ENCODE measurements at regions not wholly inside any gene's neighbourhood (a gene's known extent, or its start where the extent isn't known, plus 50 kb on each side); places are given as distances from the start of the nearest gene placed in this dataset.
A peak's percentile ranks its signal among the peaks of the same experiment; 100 is the strongest.

DNA sequence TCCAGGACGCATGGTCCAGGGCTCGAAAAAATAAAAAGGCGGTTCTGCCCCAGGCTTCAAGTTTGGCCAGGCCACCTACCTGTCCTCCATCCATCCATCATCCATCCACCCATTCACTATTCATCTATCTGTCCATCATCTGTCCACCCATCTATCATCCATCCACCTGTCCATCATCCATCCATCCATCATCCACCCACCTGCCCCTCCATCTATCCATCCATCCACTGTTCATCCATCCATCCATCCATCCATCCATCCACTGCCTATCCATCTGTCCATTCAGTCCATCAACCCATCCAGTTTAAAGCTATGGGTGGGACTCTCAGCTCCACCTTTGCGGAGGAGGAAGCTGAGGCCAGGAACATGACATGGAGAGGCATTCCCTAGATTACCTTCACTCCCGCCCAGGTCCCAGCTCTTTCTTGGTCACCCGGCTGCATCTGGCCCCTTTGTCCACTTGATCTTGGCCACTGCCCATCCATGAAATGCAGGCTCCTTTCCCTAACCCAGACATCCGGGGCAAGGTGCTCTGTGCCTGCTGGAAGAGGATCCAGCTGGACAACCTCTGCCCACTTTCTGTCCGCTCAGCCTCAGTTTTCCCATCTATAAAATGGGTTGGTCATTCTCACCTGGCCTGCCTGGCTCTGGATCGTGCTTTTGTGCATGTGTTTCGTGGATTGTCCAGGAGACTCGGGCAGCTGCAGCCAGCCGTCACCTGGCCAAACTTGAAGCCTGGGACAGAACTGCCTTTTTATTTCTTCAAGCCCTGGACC lies 236.0 kb upstream of the CIBAR2 start:
- DNase-seq = no peak

GRCh38 chr16:85348911-85349334 lies 236.7 kb upstream of the CIBAR2 start:
- DNase-seq = no peak

- no peak for DNase-seq
Observed at GRCh38 chr16:85349365-85350145, 237.3 kb upstream of the CIBAR2 start.

- no peak for DNase-seq
Observed at GRCh38 chr16:85350146-85350728, 238.0 kb upstream of the CIBAR2 start.

GRCh38 chr16:85350973-85351372 lies 238.7 kb upstream of the CIBAR2 start:
- peak; percentile 16 to 25 for DNase-seq

- DNase-seq = no peak
Observed at GRCh38 chr16:85353013-85353412, 240.7 kb upstream of the CIBAR2 start.

GRCh38 chr16:85353839-85354685 lies 241.8 kb upstream of the CIBAR2 start:
- no peak for DNase-seq

DNA sequence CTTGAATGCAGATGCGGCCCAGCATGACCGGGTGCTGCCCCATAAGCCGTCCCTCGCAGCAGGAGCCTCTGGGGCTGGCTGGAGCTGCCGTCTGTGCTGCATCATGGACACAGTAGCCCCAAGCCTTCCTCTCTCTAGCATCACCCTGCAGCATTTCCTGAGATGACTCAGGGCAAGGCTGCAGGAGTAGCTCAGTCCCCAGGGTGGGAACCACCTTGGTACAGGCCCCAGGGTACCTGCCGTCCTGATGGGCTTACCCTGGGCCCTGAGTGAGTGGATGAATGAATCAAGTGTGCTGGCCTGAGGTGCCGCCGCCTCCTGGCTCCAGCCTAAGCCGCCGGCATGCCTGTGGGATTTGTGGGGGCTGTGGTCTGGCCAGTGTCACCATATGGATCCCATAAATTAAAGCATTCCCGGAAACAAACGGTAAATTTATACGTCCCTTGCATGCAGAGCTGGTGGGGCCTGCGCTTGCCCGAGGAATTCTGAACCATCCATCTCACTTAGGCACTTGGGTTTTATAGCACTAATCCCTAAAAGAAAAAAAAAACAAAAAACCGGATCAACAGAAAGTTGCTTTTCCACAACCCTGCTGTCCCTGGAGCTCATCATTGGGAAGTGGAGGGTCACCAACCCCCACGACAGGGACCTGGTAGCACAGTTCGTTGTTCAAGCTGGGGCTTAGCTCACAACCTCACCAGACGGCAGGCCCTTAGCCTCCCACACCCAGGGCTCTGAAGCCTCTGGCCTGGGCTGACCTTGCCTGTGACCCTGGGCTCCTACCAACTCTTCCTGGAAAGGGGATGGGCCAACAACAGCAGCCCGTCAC lies 242.6 kb upstream of the CIBAR2 start:
- no peak for DNase-seq

GRCh38 chr16:85355515-85355837 lies 243.2 kb upstream of the CIBAR2 start:
- DNase-seq = no peak

GRCh38 chr16:85356157-85356556 lies 243.9 kb upstream of the CIBAR2 start:
- DNase-seq = no peak

DNA sequence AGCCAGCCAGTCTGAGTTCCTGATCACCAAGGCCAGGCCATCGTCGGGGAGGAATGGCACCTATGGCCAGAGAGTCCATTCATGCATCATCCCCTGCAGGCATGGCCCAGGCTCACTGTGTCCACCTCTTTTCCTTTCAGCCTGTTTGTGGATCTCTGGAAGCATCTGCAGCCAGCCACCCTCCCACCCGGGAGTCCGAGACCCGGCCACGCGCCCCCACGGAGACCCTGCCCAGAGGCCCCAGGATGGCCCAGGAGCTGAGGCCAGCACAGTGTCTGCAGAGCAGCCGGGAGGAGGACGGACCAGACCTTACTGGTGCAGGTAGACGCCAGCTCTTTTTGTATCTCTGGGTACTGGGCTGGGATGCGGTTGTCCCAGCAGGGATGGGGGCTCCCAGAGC lies 245.1 kb upstream of the CIBAR2 start:
- no peak for DNase-seq

GRCh38 chr16:85357924-85358505 lies 245.7 kb upstream of the CIBAR2 start:
- no peak for DNase-seq

DNA sequence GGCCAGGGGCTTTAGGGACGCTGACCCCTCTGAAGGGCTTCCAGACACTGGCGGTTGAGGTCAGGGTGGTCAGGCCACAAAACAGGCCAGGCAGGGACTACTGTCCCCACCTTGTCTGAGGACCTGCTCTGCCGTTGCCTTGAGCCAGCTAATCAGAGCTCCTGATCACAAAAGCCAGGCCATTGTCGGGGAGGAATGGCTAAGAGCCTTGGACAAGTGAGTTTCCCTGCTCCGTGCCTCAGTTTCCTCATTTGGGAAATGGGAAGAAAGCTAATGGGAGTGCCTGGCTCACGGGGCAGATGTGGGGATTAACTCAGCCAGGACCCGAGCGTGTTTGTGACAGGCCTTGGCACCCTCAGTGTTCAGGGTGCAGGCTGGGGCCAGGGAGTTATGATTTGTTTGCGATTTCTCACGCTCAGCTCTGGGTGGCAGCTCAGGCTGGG lies 246.5 kb upstream of the CIBAR2 start:
- DNase-seq = no peak

GRCh38 chr16:85359147-85359822 lies 247.0 kb upstream of the CIBAR2 start:
- DNase-seq = no peak

- DNase-seq = peak; percentile 66 to 83
Observed at GRCh38 chr16:85360323-85361277, 248.3 kb upstream of the CIBAR2 start.

- no peak for DNase-seq
Observed at GRCh38 chr16:85361441-85362118, 249.3 kb upstream of the CIBAR2 start.

- DNase-seq = no peak
Observed at GRCh38 chr16:85362443-85362842, 250.2 kb upstream of the CIBAR2 start.

GRCh38 chr16:85363427-85363826 lies 249.7 kb upstream of the GSE1 start:
- DNase-seq = no peak

DNA sequence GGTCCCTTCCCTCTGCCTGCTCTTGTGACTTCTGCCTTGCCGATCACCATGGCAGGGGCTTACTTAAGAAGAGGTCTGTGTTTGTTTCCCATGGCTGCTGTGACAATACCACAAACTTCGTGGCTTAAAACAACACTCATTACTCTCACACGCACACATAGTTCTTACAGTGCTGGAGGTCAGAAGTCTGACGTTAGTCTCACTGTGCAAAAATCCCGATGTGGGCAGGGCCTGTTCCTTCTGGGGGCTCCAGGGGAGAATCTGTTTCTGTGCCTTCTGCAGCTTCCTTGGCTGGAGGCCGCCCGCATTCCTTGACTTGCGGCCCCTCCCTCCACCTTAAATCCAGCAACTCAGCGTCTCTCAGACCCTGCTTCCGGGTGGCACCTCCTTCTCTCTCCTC lies 249.2 kb upstream of the GSE1 start:
- DNase-seq = no peak
